ENCODE measurements at regions not wholly inside any gene's neighbourhood (a gene's known extent, or its start where the extent isn't known, plus 50 kb on each side); places are given as distances from the start of the nearest gene placed in this dataset.

DNA sequence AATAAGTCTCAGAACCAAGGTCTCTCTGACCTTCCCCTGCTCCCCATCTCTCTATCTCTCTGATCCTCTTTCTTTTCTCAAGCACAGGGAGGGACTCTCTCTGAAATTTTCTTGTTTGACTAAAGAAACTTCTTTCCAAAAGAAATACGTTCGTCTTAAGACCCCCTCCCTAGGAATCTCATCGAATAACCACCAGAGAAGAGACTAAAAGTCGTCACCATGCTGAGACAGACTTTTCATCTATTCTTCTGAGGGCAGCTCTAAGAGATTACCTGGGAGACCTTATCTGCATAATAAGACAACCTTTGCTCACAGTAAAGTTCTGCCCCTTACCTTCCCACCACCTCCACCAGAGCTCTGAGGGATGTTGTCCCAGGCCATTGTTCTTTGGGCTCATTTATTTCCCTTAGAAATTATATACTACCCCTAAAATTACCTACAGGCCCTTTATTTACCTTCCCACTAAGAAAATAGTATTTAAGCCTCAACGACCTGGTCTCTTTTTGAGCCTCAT lies 133.7 kb upstream of the EEF2KMT start:
- TF ChIP-seq, protein P1, sequence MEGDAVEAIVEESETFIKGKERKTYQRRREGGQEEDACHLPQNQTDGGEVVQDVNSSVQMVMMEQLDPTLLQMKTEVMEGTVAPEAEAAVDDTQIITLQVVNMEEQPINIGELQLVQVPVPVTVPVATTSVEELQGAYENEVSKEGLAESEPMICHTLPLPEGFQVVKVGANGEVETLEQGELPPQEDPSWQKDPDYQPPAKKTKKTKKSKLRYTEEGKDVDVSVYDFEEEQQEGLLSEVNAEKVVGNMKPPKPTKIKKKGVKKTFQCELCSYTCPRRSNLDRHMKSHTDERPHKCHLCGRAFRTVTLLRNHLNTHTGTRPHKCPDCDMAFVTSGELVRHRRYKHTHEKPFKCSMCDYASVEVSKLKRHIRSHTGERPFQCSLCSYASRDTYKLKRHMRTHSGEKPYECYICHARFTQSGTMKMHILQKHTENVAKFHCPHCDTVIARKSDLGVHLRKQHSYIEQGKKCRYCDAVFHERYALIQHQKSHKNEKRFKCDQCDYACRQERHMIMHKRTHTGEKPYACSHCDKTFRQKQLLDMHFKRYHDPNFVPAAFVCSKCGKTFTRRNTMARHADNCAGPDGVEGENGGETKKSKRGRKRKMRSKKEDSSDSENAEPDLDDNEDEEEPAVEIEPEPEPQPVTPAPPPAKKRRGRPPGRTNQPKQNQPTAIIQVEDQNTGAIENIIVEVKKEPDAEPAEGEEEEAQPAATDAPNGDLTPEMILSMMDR (conservative IDR thresholded peaks at IDR 0.05; ENCODE audit: low read depth in 2 of 2) = no peak
- TF ChIP-seq, protein P2, sequence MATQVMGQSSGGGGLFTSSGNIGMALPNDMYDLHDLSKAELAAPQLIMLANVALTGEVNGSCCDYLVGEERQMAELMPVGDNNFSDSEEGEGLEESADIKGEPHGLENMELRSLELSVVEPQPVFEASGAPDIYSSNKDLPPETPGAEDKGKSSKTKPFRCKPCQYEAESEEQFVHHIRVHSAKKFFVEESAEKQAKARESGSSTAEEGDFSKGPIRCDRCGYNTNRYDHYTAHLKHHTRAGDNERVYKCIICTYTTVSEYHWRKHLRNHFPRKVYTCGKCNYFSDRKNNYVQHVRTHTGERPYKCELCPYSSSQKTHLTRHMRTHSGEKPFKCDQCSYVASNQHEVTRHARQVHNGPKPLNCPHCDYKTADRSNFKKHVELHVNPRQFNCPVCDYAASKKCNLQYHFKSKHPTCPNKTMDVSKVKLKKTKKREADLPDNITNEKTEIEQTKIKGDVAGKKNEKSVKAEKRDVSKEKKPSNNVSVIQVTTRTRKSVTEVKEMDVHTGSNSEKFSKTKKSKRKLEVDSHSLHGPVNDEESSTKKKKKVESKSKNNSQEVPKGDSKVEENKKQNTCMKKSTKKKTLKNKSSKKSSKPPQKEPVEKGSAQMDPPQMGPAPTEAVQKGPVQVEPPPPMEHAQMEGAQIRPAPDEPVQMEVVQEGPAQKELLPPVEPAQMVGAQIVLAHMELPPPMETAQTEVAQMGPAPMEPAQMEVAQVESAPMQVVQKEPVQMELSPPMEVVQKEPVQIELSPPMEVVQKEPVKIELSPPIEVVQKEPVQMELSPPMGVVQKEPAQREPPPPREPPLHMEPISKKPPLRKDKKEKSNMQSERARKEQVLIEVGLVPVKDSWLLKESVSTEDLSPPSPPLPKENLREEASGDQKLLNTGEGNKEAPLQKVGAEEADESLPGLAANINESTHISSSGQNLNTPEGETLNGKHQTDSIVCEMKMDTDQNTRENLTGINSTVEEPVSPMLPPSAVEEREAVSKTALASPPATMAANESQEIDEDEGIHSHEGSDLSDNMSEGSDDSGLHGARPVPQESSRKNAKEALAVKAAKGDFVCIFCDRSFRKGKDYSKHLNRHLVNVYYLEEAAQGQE (IDR thresholded peaks at IDR 0.05; ENCODE audit: unreplicated experiment) = no peak
- TF ChIP-seq POLR2AphosphoS5 (IDR thresholded peaks at IDR 0.05; ENCODE audit: low read depth) (no peak), EZH2 (IDR thresholded peaks at IDR 0.05; ENCODE audit: low read depth, unreplicated experiment) (no peak), EZH2phosphoT487 (IDR thresholded peaks at IDR 0.05; ENCODE audit: unreplicated experiment) (no peak), CREB1 (CRISPR knock-in tag; IDR thresholded peaks at IDR 0.05; ENCODE audit: low read depth) (no peak), JUNB (IDR thresholded peaks at IDR 0.05; ENCODE audit: unreplicated experiment) (no peak)
